Psoas muscle (tissue), 7 donors: ENCODE measurements at regions not wholly inside any gene's neighbourhood (a gene's known extent, or its start where the extent isn't known, plus 50 kb on each side); places are given as distances from the start of the nearest gene placed in this dataset.

Experiments
- ATAC-seq, 4 donors: fragments of 200-7000 bp; cut with Tn5 transposase; one replicate each; pipeline ENCODE4 v1.9.1; 2020; ENCODE audit warnings: moderate library complexity in 3 of 4, mild to moderate bottlenecking in 2 of 4
- DNase-seq, 2 donors: peaks; one replicate each; pipeline ENCODE4 v3.0.0-alpha.2; 2020
- H3K27ac ChIP-seq: fragments of 200-600 bp; one replicate; pipeline ENCODE4 v1.8.0; 2022
- H3K27me3 ChIP-seq, 3 donors: fragments of 200-600 bp in 1 of 3; one replicate each; pipeline versions ENCODE4 v1.6.1 to v1.8.0; 2013 to 2022; ENCODE audit warnings: low read length in 2 of 3, mild to moderate bottlenecking in 2 of 3, moderate library complexity in 1 of 3; ENCODE audit not compliant: insufficient read depth in 3 of 3
- H3K36me3 ChIP-seq, 2 donors: fragments of 200-600 bp in 1 of 2; one replicate each; pipeline versions ENCODE4 v1.6.1 to v1.8.0; 2013 to 2022; ENCODE audit warnings: low read depth in 1 of 2, mild to moderate bottlenecking in 1 of 2, moderate library complexity in 1 of 2; ENCODE audit not compliant: insufficient read depth in 1 of 2
- H3K4me1 ChIP-seq: fragments of 200-600 bp; one replicate; pipeline ENCODE4 v1.8.0; 2022
- H3K4me3 ChIP-seq: fragments of 200-600 bp; one replicate; pipeline ENCODE4 v1.8.0; 2022; ENCODE audit warnings: mild to moderate bottlenecking
- H3K9me3 ChIP-seq: fragments of 200-600 bp; one replicate; pipeline ENCODE4 v1.8.0; 2022
- WGBS, 3 donors: extraction: QIAGEN DNeasy Blood & Tissue Kit; methylation state at CpG; one replicate each; pipeline versions ENCODE4 v1.1.6 to v1.1.7; 2013; 5-methylcytosine and 5-hydroxymethylcytosine counted together
- intact Hi-C, 2 donors: fragments of 100-400 bp; cut with DNase I; formaldehyde crosslinking; loops; one replicate each; pipeline versions ENCODE4 v1.11.0 to v1.14.2; 2022
- TF ChIP-seq, protein P1 (sequence below): fragments of 200-600 bp; IDR thresholded peaks from one replicate; pipeline ENCODE4 v1.8.0; 2022; ENCODE audit warnings: antibody characterized with exemption
- donor health status: healthy with polysubstance abuse.
- donor health status: DM: no; HTN: no; CAD: no; lungs with moderate emphysema.
- donor health status: Bipolar disorder and iron deficiency.
- donor health status: healthy.
- donor health status: DM: yes; HTN: yes; CAD: no.
- donor health status: DM: no; HTN: no; CAD: no.
- donor health status: DM: yes; HTN: yes; CAD: no.

- 67 to 76% (median 69%) methylated on average over 2 of the region's 2 CpGs for WGBS, 3 donors
- H3K27ac ChIP-seq = no peak overlapping the region
- ATAC-seq = no peak
- no peak overlapping the region for H3K4me3 ChIP-seq
- TF ChIP-seq, protein P1, sequence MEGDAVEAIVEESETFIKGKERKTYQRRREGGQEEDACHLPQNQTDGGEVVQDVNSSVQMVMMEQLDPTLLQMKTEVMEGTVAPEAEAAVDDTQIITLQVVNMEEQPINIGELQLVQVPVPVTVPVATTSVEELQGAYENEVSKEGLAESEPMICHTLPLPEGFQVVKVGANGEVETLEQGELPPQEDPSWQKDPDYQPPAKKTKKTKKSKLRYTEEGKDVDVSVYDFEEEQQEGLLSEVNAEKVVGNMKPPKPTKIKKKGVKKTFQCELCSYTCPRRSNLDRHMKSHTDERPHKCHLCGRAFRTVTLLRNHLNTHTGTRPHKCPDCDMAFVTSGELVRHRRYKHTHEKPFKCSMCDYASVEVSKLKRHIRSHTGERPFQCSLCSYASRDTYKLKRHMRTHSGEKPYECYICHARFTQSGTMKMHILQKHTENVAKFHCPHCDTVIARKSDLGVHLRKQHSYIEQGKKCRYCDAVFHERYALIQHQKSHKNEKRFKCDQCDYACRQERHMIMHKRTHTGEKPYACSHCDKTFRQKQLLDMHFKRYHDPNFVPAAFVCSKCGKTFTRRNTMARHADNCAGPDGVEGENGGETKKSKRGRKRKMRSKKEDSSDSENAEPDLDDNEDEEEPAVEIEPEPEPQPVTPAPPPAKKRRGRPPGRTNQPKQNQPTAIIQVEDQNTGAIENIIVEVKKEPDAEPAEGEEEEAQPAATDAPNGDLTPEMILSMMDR = no peak
- intact Hi-C loops = no loop called here
- no peaks in the 10 kb centered on the region for H3K36me3 ChIP-seq
- no peak for DNase-seq
- H3K9me3 ChIP-seq = no peaks in the 10 kb centered on the region
- no peaks in the 10 kb centered on the region for H3K4me1 ChIP-seq
- H3K27me3 ChIP-seq = no peaks in the 10 kb centered on the region
These were observed 1044.9 kb downstream of the BRINP3 start for GRCh38 chr1:189432753-189433152.

DNA sequence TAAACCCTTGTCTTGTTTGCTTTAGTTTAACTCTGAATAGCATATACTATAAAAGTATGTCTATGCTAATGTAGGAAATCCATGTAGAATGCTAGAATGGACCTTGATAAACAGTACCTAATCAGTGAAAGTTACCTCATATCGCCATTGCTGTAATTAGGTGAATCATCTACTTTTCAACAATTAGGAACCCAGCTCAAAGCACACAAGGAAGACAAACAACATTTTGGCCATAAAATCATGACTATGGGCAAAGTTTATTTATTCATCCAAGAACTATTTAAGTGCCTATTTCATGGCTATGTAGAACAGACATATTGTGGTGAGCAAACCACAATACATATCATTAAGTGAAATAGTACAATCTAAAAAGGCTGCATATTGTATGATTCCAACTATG lies 1043.2 kb downstream of the BRINP3 start:
- no peaks in the 10 kb centered on the region for H3K36me3 ChIP-seq
- H3K27ac ChIP-seq = no peak overlapping the region
- TF ChIP-seq, protein P1 = no peak
- H3K27me3 ChIP-seq = no peaks in the 10 kb centered on the region
- DNase-seq (no peak), ATAC-seq (no peak)
- intact Hi-C loops = no loop called here
- WGBS, 3 donors = 87 to 97% (median 88%) methylated on average over 1 of the region's 1 CpG
- H3K9me3 ChIP-seq = no peaks in the 10 kb centered on the region
- H3K4me1 ChIP-seq = no peaks in the 10 kb centered on the region
- no peak overlapping the region for H3K4me3 ChIP-seq

- Histone ChIP-seq H3K4me3 (no peak overlapping the region), H3K36me3 (no peaks in the 10 kb centered on the region), H3K27ac (no peak overlapping the region), H3K9me3 (no peaks in the 10 kb centered on the region), H3K27me3 (no peaks in the 10 kb centered on the region), H3K4me1 (no peaks in the 10 kb centered on the region)
- DNase-seq (no peak), ATAC-seq (no peak)
- TF ChIP-seq, protein P1 = no peak
- intact Hi-C loops = no loop called here
These were observed 1042.3 kb downstream of the BRINP3 start for GRCh38 chr1:189435398-189435797.

DNA sequence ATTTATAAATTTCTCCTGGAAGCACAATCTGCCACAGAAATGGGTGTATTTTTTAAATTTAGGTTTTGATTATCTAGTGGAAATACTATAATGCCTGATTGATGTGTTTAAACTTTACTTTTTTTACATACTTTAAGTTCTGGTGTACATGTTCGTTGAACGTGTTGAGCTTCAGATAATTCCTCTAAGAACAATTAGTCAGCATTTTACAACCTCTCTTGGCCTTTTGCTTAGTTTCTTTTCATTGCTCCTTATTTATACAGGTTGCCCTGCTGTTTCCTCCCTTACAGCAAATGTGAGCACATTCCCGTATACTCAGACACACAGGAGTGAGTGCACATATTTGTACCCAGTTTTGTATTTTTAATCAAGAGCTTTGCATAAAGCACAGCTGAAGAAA lies 1038.9 kb downstream of the BRINP3 start:
- ATAC-seq = no peak
- Histone ChIP-seq H3K4me1 (no peaks in the 10 kb centered on the region), H3K9me3 (no peaks in the 10 kb centered on the region), H3K4me3 (no peak overlapping the region), H3K27ac (no peak overlapping the region), H3K27me3 (no peaks in the 10 kb centered on the region), H3K36me3 (no peaks in the 10 kb centered on the region)
- TF ChIP-seq, protein P1 = no peak
- WGBS, 3 donors = 53 to 59% (median 56%) methylated on average over 3 of the region's 3 CpGs
- DNase-seq = no peak
- intact Hi-C loops = no loop called here

DNA sequence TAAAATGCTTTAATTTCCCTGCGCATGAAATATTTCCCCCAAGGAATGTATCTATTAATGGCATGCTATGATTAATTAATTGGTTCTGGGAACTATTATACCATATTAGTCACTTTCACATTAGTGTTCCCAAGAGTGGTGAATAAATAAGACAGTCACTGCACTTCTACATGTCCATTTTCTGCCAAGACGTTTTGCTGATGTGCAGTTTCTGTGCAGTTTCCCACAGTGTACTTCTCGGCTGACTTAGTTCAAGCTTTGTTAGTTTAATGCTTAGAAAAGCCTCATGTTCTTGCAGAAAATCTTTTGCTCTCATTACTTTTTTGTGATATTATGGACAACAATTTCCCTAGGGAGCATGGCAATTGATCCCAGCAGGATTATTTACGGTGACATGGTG lies 1014.5 kb downstream of the BRINP3 start:
- no peaks in the 10 kb centered on the region for H3K4me1 ChIP-seq
- no peaks in the 10 kb centered on the region for H3K36me3 ChIP-seq
- no peaks in the 10 kb centered on the region for H3K9me3 ChIP-seq
- TF ChIP-seq, protein P1 = no peak
- intact Hi-C loops = no loop called here
- no peak overlapping the region for H3K27ac ChIP-seq
- no peak overlapping the region for H3K4me3 ChIP-seq
- 13 to 33% (median 19%) methylated on average over 4 of the region's 4 CpGs for WGBS, 3 donors
- no peaks in the 10 kb centered on the region for H3K27me3 ChIP-seq
- DNase-seq = no peak
- ATAC-seq = no peak
